Osteoblast (primary cell): ENCODE measurements at regions not wholly inside any gene's neighbourhood (a gene's known extent, or its start where the extent isn't known, plus 50 kb on each side); places are given as distances from the start of the nearest gene placed in this dataset.

Source experiments
- DNase-seq: peaks from one replicate; pipeline ENCODE4 v3.0.0; 2011; ENCODE audit warnings: low spot score, mixed read lengths; ENCODE audit not compliant: insufficient read length; ENCODE audit errors: missing footprints
- H2AFZ ChIP-seq: 2 replicates; pipeline ENCODE4 v1.6.0; 2011; ENCODE audit warnings: mild to moderate bottlenecking, low read length
- H3K27ac ChIP-seq: 2 replicates; pipeline ENCODE4 v1.5.1; 2011; ENCODE audit warnings: mild to moderate bottlenecking, low read depth, low read length, moderate library complexity
- H3K27me3 ChIP-seq: 2 replicates; pipeline ENCODE4 v1.6.0; 2012; ENCODE audit warnings: mild to moderate bottlenecking, control low read depth, inconsistent platforms, low read length, moderate library complexity; ENCODE audit not compliant: insufficient read depth
- H3K36me3 ChIP-seq: 2 replicates; pipeline ENCODE4 v1.5.1; 2011; ENCODE audit warnings: mild to moderate bottlenecking, low read length, control low read depth, moderate library complexity; ENCODE audit not compliant: insufficient read depth
- H3K4me1 ChIP-seq: 2 replicates; pipeline ENCODE4 v1.5.1; 2011; ENCODE audit warnings: mild to moderate bottlenecking, low read length, control low read depth, moderate library complexity; ENCODE audit not compliant: insufficient read depth
- H3K4me2 ChIP-seq: 2 replicates; pipeline ENCODE4 v1.6.0; 2011; ENCODE audit warnings: mild to moderate bottlenecking, low read length; ENCODE audit not compliant: insufficient read depth
- H3K4me3 ChIP-seq: fragments of 200-600 bp; sonication (generic); 3 replicates; pipeline ENCODE4 v1.5.1; 2012; ENCODE audit warnings: mild to moderate bottlenecking, low read length, inconsistent platforms; ENCODE audit not compliant: insufficient read depth
- H3K79me2 ChIP-seq: 2 replicates; pipeline ENCODE4 v1.6.0; 2012; ENCODE audit warnings: mild to moderate bottlenecking, low read length, control low read depth, inconsistent platforms; ENCODE audit not compliant: insufficient read depth
- H3K9me3 ChIP-seq: 2 replicates; pipeline ENCODE4 v1.5.1; 2011; ENCODE audit warnings: low read depth, low read length, control low read depth
- H4K20me1 ChIP-seq: 2 replicates; pipeline ENCODE4 v1.6.0; 2012; ENCODE audit warnings: mild to moderate bottlenecking, low read length, control low read depth; ENCODE audit not compliant: insufficient read depth
- TF ChIP-seq, protein P1 (sequence below): IDR thresholded peaks from 2 replicates; pipeline ENCODE4 v1.5.1; 2011; ENCODE audit warnings: mild to moderate bottlenecking, low read depth, low read length, moderate library complexity; ENCODE audit errors: extremely low read depth

DNA sequence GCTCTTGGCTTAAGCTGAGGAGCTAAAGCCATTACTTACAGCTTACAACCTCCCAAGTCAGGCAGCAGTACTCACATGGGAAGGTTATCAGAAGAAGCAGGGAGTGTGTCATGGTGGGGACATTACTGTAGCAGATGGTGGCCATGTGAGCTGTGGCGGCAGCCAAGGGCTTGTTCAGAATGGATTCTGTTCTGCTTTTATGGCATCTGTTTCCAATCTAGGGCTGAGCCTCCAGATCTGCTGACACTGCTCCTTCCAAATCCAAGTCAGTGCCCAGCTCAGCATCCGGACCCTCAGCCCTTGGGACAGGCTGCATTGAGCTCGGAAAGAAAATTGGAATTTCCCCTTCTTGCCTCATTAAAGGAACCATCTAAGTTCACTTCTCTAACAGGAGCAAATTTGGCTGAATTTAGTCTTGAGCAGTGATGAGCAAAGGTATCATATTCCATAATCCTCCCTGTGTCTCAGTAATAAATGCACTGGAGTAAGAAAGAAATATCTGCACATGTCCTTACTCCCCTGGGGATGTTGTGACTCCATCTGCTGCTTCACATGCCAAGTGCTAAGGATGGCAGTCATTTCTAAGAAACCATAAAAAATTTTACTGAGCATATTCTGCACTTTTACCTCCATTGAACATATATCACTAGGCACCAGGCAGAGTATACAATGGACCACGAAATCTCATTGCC, 73.9 kb downstream of the KCTD12 start:
- Histone ChIP-seq H2AFZ (no peak overlapping the region), H3K4me2 (no peak overlapping the region), H3K79me2 (no peaks in the 10 kb centered on the region), H3K9me3 (no peaks in the 10 kb centered on the region), H3K27me3 (peaks cover 12% of the 10 kb centered on the region), H4K20me1 (no peaks in the 10 kb centered on the region), H3K4me3 (no peak overlapping the region), H3K27ac (no peak overlapping the region), H3K4me1 (peaks cover 5% of the 10 kb centered on the region), H3K36me3 (no peaks in the 10 kb centered on the region)
- DNase-seq = no peak
- TF ChIP-seq, protein P1, sequence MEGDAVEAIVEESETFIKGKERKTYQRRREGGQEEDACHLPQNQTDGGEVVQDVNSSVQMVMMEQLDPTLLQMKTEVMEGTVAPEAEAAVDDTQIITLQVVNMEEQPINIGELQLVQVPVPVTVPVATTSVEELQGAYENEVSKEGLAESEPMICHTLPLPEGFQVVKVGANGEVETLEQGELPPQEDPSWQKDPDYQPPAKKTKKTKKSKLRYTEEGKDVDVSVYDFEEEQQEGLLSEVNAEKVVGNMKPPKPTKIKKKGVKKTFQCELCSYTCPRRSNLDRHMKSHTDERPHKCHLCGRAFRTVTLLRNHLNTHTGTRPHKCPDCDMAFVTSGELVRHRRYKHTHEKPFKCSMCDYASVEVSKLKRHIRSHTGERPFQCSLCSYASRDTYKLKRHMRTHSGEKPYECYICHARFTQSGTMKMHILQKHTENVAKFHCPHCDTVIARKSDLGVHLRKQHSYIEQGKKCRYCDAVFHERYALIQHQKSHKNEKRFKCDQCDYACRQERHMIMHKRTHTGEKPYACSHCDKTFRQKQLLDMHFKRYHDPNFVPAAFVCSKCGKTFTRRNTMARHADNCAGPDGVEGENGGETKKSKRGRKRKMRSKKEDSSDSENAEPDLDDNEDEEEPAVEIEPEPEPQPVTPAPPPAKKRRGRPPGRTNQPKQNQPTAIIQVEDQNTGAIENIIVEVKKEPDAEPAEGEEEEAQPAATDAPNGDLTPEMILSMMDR = no peak

DNA sequence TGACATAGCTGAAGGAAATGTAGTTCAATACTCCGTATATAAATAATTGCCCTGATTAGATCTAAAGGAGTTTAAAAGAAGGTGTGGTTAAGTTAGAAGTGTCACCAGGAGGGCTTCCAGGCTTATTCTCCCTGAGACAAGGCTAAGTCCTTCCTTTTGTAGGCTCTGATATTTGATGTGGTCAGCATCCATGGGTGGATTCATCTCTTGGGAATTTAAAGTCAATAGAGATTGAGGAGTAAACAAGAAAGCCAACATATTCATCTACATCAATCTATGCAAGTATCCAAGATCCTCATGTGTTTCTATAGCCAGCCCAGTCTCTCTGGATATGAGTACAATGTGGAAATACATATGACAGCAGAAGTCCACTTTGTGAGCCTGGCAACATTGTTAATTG, 76.8 kb downstream of the KCTD12 start:
- TF ChIP-seq, protein P1 = no peak
- H3K27ac ChIP-seq = no peak overlapping the region
- H3K36me3 ChIP-seq = no peaks in the 10 kb centered on the region
- H3K4me1 ChIP-seq = peaks cover 5% of the 10 kb centered on the region
- no peaks in the 10 kb centered on the region for H3K9me3 ChIP-seq
- H2AFZ ChIP-seq = no peak overlapping the region
- no peak overlapping the region for H3K4me2 ChIP-seq
- no peaks in the 10 kb centered on the region for H3K79me2 ChIP-seq
- no peak for DNase-seq
- no peaks in the 10 kb centered on the region for H4K20me1 ChIP-seq
- H3K27me3 ChIP-seq = peaks cover 5% of the 10 kb centered on the region
- H3K4me3 ChIP-seq = no peak overlapping the region

DNA sequence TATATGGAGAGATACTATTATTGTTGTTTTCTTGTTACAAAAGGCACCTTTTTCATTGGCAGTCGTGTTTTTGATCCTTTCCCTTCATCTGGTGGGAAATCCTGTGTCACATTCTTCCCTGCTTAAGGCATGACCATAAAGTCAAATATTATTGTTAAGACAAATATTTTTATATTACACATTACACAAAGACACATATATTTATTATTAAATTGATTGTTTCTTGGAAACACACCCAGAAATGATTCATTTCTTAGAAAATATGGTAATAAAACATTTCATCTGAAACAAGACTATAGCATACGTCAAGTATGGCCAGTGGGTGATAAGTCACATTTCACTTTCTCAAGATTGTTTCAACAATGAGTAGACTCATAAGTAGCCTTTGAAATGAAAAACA, 77.3 kb downstream of the KCTD12 start:
- Histone ChIP-seq H2AFZ (no peak overlapping the region), H3K4me2 (no peak overlapping the region), H3K4me1 (peaks cover 5% of the 10 kb centered on the region), H3K9me3 (no peaks in the 10 kb centered on the region), H4K20me1 (no peaks in the 10 kb centered on the region), H3K36me3 (no peaks in the 10 kb centered on the region), H3K27me3 (peaks cover 2% of the 10 kb centered on the region), H3K79me2 (no peaks in the 10 kb centered on the region), H3K4me3 (no peak overlapping the region), H3K27ac (no peak overlapping the region)
- TF ChIP-seq, protein P1 = no peak
- no peak for DNase-seq

DNA sequence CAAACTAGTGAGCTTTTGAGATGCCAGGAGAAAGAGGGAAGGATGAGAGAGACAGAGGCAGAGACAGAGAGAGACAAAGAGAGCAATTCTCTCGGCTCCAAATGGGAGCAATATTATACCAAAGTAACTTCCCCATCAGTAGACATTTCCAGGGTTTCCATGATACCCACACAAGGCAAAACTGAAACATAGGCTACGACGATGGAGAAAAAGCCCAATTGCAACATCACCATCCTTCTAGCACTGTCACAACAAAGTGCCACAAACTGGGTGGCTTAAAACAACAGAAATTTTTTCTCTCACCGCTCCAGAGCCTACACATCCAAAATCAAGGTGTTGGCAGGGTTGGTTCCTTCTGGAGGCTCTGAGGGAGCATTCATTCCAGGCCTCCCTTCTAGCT, 81.4 kb downstream of the KCTD12 start:
- Histone ChIP-seq H3K9me3 (no peaks in the 10 kb centered on the region), H3K4me3 (no peak overlapping the region), H3K79me2 (no peaks in the 10 kb centered on the region), H3K36me3 (no peaks in the 10 kb centered on the region), H3K4me2 (no peak overlapping the region), H4K20me1 (no peaks in the 10 kb centered on the region), H2AFZ (no peak overlapping the region), H3K27me3 (no peaks in the 10 kb centered on the region), H3K4me1 (peaks cover 5% of the 10 kb centered on the region), H3K27ac (no peak overlapping the region)
- TF ChIP-seq, protein P1 = no peak
- no peak for DNase-seq
